ENCODE measurements at regions not wholly inside any gene's neighbourhood (a gene's known extent, or its start where the extent isn't known, plus 50 kb on each side); places are given as distances from the start of the nearest gene placed in this dataset.

DNA sequence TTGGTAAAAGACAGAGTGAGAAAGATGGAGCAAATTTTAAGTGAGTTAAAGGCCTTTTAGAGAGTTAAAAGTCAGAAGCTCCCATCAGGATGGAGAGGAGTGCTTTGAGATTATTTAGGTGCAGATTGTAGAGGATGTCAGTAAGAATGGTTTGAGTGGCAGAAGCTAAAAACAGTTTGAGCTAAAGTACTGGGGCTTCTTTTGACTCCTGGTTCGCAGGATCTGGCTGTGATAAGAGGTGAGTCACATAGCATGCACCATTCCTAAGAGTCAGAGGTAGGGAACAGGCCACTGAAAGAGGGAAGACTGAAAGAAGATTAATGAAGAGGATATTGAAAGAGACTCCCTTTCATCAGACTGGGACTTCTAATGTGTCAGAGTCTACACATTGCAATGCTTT, 1047.9 kb upstream of the MAP3K7 start:
- TF ChIP-seq TAF1 (IDR thresholded peaks at IDR 0.05; ENCODE audit: low read depth, low read length) (no peak), USF2 (IDR thresholded peaks at IDR 0.05; ENCODE audit: low read length) (no peak), CTCF (IDR thresholded peaks at IDR 0.05; ENCODE audit: control extremely low read depth in 1 of 3, insufficient read depth in 1 of 3, low read depth in 1 of 3, low read length in 3 of 3) (no peak), ASH2L (IDR thresholded peaks at IDR 0.05; ENCODE audit: low read length) (no peak), POLR2AphosphoS5 (IDR thresholded peaks at IDR 0.05; ENCODE audit: low read depth, low read length) (no peak), SIX5 (IDR thresholded peaks at IDR 0.05; ENCODE audit: low read depth, low read length) (no peak), POLR2A (IDR thresholded peaks at IDR 0.05; ENCODE audit: control extremely low read depth in 1 of 2, low read depth in 2 of 2, low read length in 2 of 2) (no peak), MAFK (IDR thresholded peaks at IDR 0.05; ENCODE audit: low read depth, low read length) (no peak), TCF12 (IDR thresholded peaks at IDR 0.05; ENCODE audit: low read depth, low read length) (no peak), SP2 (IDR thresholded peaks at IDR 0.05; ENCODE audit: low read length) (no peak), CREB1 (IDR thresholded peaks at IDR 0.05) (no peak), RXRA (IDR thresholded peaks at IDR 0.05; ENCODE audit: insufficient read depth, low read depth, low read length) (no peak)
- TF ChIP-seq, protein P1, sequence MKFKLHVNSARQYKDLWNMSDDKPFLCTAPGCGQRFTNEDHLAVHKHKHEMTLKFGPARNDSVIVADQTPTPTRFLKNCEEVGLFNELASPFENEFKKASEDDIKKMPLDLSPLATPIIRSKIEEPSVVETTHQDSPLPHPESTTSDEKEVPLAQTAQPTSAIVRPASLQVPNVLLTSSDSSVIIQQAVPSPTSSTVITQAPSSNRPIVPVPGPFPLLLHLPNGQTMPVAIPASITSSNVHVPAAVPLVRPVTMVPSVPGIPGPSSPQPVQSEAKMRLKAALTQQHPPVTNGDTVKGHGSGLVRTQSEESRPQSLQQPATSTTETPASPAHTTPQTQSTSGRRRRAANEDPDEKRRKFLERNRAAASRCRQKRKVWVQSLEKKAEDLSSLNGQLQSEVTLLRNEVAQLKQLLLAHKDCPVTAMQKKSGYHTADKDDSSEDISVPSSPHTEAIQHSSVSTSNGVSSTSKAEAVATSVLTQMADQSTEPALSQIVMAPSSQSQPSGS (IDR thresholded peaks at IDR 0.05; ENCODE audit: low read length), result no peak

Data from H1 (cell line).